ENCODE measurements at regions not wholly inside any gene's neighbourhood (a gene's known extent, or its start where the extent isn't known, plus 50 kb on each side); places are given as distances from the start of the nearest gene placed in this dataset.

DNA sequence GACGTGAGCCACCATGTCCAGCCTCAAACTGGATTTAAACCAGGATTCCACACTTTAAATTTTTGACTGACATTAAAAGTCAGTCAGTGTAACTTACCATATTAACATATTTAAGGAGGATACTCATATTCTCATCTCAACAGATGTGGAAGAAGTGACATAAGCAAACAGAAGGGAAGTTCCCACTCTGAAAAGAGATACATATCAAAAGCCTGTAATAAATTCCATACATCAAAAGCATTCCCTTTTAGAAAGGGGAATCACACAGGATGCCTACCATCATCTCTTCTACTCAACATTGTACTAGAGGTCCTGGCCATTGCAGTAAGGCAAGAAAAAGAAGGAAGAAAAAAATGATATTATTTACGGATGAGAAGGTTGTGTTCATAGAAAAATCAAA lies 618.2 kb upstream of the DIPK2B start:
- no peak for DNase-seq (ENCODE audit: low read depth, low spot score)
- no peak overlapping the region for H3K9ac ChIP-seq (replicated peaks; ENCODE audit: extremely low read depth, insufficient read depth, low read length)
- no peaks in the 10 kb centered on the region for H3K9me3 ChIP-seq (replicated peaks; ENCODE audit: control insufficient read depth, insufficient read depth, low read length)
- no TSS peak for BruUV-seq (replicated peaks)
- H3K4me3 ChIP-seq (replicated peaks in 1 of 3; ENCODE audit: insufficient read depth in 1 of 3, low read depth in 1 of 3, low read length in 3 of 3), result no peak overlapping the region
- no peaks in the 10 kb centered on the region for H3K36me3 ChIP-seq (ENCODE audit: control insufficient read depth in 2 of 2, extremely low read depth in 1 of 2, insufficient read depth in 2 of 2, low read length in 2 of 2)
- CTCF ChIA-PET, result interaction anchor here (0.6 kb wide), 1 partner anchor 71 kb away, joined by 3 read pairs; no protein-coding TSS in a partner anchor
- H4K20me1 ChIP-seq (replicated peaks; ENCODE audit: control insufficient read depth, extremely low read depth, insufficient read depth, low read length), result no peaks in the 10 kb centered on the region
- no peaks in the 10 kb centered on the region for H3K27me3 ChIP-seq (ENCODE audit: control insufficient read depth in 2 of 2, insufficient read depth in 2 of 2, low read length in 2 of 2)
- no peak overlapping the region for H3K27ac ChIP-seq (ENCODE audit: insufficient read depth, low read depth, low read length)
- no peaks in the 10 kb centered on the region for H3K9me1 ChIP-seq (replicated peaks; ENCODE audit: control insufficient read depth, extremely low read depth, insufficient read depth, low read length)
- TF ChIP-seq MYC (IDR thresholded peaks at IDR 0.05; ENCODE audit: low read depth, low read length) (no peak), CTCF (IDR thresholded peaks at IDR 0.05; ENCODE audit: extremely low read depth in 1 of 2, insufficient read depth in 1 of 2, low read depth in 1 of 2, low read length in 2 of 2) (no peak), POLR2A (IDR thresholded peaks at IDR 0.05; ENCODE audit: low read depth, low read length) (no peak)
- H3K79me2 ChIP-seq (ENCODE audit: control insufficient read depth, insufficient read depth, low read length), result peaks cover 3% of the 10 kb centered on the region
- dilution Hi-C loops (cut with MboI; ENCODE audit: extremely low pct_ligation_motif_present, low sequenced_read_pairs), result no loop called here
- FAIRE-seq, result peak; percentile 42
- no peak overlapping the region for H2AFZ ChIP-seq (ENCODE audit: low read depth, low read length)
- intact Hi-C loops (cut with micrococcal nuclease), result no loop called here
- H3K4me1 ChIP-seq (ENCODE audit: control insufficient read depth, extremely low read depth, insufficient read depth, low read length), result peaks cover 1% of the 10 kb centered on the region
- POLR2A ChIA-PET, result no interaction called here
- no peak overlapping the region for H3K4me2 ChIP-seq (ENCODE audit: insufficient read depth, low read length)

- ChIA-PET POLR2A (no interaction called here), CTCF (interaction anchor here (1.2 kb wide), 2 partner anchors 9 to 13 kb away, joined by 3 to 4 read pairs; no protein-coding TSS in a partner anchor)
- H3K27ac ChIP-seq (ENCODE audit: insufficient read depth, low read depth, low read length), result no peak overlapping the region
- intact Hi-C loops (cut with micrococcal nuclease) (no loop called here), dilution Hi-C loops (cut with MboI; ENCODE audit: extremely low pct_ligation_motif_present, low sequenced_read_pairs) (no loop called here)
- H3K36me3 ChIP-seq (ENCODE audit: control insufficient read depth in 2 of 2, extremely low read depth in 1 of 2, insufficient read depth in 2 of 2, low read length in 2 of 2), result no peaks in the 10 kb centered on the region
- H4K20me1 ChIP-seq (replicated peaks; ENCODE audit: control insufficient read depth, extremely low read depth, insufficient read depth, low read length), result no peaks in the 10 kb centered on the region
- H3K9ac ChIP-seq (replicated peaks; ENCODE audit: extremely low read depth, insufficient read depth, low read length), result no peak overlapping the region
- no peak for TF ChIP-seq JUN (IDR thresholded peaks at IDR 0.05; ENCODE audit: borderline replicate concordance, insufficient read depth, insufficient read length, low read depth)
- no peak for TF ChIP-seq EZH2 (IDR thresholded peaks at IDR 0.05; ENCODE audit: borderline replicate concordance, low read depth, low read length, severe bottlenecking)
- no peak for TF ChIP-seq POLR2AphosphoS5 (IDR thresholded peaks at IDR 0.05; ENCODE audit: insufficient read depth, low read depth, low read length)
- TF ChIP-seq POLR2A (IDR thresholded peaks at IDR 0.05; ENCODE audit: low read depth, low read length), result no peak
- no peak for TF ChIP-seq GATA2 (IDR thresholded peaks at IDR 0.05; ENCODE audit: insufficient read depth, insufficient read length, low read depth, low read length)
- TF ChIP-seq, protein P1, sequence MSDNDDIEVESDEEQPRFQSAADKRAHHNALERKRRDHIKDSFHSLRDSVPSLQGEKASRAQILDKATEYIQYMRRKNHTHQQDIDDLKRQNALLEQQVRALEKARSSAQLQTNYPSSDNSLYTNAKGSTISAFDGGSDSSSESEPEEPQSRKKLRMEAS (IDR thresholded peaks at IDR 0.05; ENCODE audit: insufficient read depth, insufficient read length), result no peak
- TF ChIP-seq MYC (IDR thresholded peaks at IDR 0.05; ENCODE audit: low read depth, low read length), result no peak
- no peak for TF ChIP-seq FOS (IDR thresholded peaks at IDR 0.05; ENCODE audit: borderline replicate concordance, insufficient read depth, low read length)
- TF ChIP-seq CTCF (IDR thresholded peaks at IDR 0.05; ENCODE audit: extremely low read depth in 1 of 2, insufficient read depth in 1 of 2, low read depth in 1 of 2, low read length in 2 of 2), result no peak
- no peak overlapping the region for H3K4me3 ChIP-seq (replicated peaks in 1 of 3; ENCODE audit: insufficient read depth in 1 of 3, low read depth in 1 of 3, low read length in 3 of 3)
- no peak for DNase-seq (ENCODE audit: low read depth, low spot score)
- H3K79me2 ChIP-seq (ENCODE audit: control insufficient read depth, insufficient read depth, low read length), result peaks cover 3% of the 10 kb centered on the region
- no peaks in the 10 kb centered on the region for H3K4me1 ChIP-seq (ENCODE audit: control insufficient read depth, extremely low read depth, insufficient read depth, low read length)
- H3K4me2 ChIP-seq (ENCODE audit: insufficient read depth, low read length), result no peak overlapping the region
- H3K9me3 ChIP-seq (replicated peaks; ENCODE audit: control insufficient read depth, insufficient read depth, low read length), result no peaks in the 10 kb centered on the region
- no peaks in the 10 kb centered on the region for H3K27me3 ChIP-seq (ENCODE audit: control insufficient read depth in 2 of 2, insufficient read depth in 2 of 2, low read length in 2 of 2)
- BruUV-seq (replicated peaks), result no TSS peak
- H2AFZ ChIP-seq (ENCODE audit: low read depth, low read length), result no peak overlapping the region
- no peaks in the 10 kb centered on the region for H3K9me1 ChIP-seq (replicated peaks; ENCODE audit: control insufficient read depth, extremely low read depth, insufficient read depth, low read length)
- no peak for FAIRE-seq
Observed at GRCh38 chrX:45815441-45815840, 614.8 kb upstream of the DIPK2B start.
